HG03196 (cell line): ENCODE measurements at regions not wholly inside any gene's neighbourhood (a gene's known extent, or its start where the extent isn't known, plus 50 kb on each side); places are given as distances from the start of the nearest gene placed in this dataset.

Experiments
- ATAC-seq: cut with Tn5 transposase; IDR thresholded peaks from one replicate; pipeline ENCODE4 v1.9.1; 2021; ENCODE audit not compliant: unreplicated experiment

DNA sequence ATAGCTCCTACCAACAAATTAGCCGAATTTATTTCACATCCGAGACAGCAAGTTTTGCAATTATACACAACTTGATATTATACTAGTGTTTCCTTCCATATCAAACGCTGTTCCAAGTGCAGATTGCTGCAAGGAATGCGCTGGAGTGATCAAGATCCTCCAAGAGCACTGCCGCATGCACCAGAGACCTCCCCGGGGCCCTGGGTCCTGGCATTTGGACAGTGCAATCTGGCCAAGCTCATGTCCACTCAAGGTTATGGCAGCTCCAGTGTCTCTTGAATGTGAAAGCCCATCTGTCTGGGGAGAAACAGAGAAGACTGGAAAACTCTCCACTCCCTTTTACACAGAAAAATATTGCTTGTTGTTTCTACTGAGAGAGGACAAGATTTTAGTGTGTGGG lies 111.9 kb downstream of the HSPH1 start:
- ATAC-seq: no peak

DNA sequence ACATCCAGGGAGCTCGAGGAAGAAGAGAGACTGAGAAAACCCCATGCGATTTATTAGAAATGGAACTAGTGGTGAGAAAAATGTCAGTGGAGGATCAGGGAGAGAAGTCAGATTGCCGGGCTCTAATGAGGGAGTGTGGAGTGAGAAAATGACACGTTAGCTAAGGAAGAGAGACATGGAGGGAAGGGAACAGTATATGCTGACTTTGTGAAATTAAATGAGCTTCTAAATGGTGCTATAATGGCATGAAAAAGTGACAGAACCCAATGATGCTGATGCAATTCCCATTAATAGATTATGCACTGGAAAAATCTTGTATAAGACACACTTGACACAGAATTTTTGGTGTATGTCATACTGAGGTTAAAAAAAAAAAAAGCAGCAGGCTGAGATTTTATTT lies 112.6 kb downstream of the HSPH1 start:
- ATAC-seq: no peak

DNA sequence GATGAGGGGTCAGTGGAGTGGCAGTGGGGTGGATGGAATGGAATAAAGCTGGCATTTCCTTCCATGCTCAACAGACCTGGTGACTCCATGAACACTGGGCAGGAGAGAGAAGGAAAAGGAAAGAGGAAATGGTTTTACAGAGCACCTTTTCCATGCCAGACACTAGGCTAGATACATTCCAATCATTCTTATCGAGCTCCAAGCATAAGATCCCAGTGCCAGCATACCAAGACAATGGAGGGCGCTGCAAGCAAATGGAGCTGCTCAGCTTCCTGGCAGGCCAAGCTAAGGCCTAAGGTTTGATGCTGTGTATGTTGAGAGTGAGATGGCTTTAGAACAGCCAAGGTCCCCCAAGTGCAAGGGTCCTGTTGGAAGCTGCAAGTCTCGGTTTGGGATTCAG lies 113.2 kb downstream of the HSPH1 start:
- ATAC-seq: no peak

DNA sequence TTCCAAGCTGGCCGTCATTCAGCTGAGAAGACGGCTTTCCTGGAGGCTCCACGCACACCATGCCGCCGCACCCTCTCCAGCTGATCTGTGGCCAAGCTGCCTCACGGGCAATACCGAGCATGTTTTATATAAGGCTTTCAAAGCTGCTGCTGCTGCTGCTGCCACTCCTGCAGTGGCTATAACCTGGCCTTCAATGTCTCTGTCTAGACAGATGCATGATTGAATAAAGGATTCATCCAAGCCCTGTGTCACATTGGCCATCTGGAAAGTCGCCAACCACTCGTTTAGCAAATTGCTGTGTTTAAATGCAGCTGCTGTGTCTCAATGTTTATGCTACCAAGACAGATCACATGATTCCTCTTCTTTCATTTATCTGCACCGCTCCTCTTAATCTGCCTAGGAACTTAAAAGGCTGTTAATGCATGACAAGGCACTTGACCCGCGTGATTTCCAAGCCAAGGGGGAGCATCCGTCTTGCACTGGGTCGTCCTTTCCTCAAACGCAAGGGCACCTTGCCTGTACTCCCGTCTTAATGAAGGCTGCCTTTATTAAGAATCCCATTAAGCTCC lies 114.3 kb downstream of the TEX26 start:
- no peak for ATAC-seq

GRCh38 chr13:31045286-31046081 lies 113.0 kb downstream of the TEX26 start:
- ATAC-seq: peak; percentile 46

GRCh38 chr13:31044364-31045285 lies 112.2 kb downstream of the TEX26 start:
- peak; percentile 76 for ATAC-seq

GRCh38 chr13:31043957-31044356 lies 111.5 kb downstream of the TEX26 start:
- peak; percentile 5 for ATAC-seq

GRCh38 chr13:31042481-31043165 lies 110.2 kb downstream of the TEX26 start:
- no peak for ATAC-seq

GRCh38 chr13:31042049-31042448 lies 109.6 kb downstream of the TEX26 start:
- no peak for ATAC-seq

- ATAC-seq: peak; percentile 75
Measured at GRCh38 chr13:31038834-31039552, 106.5 kb downstream of the TEX26 start.

DNA sequence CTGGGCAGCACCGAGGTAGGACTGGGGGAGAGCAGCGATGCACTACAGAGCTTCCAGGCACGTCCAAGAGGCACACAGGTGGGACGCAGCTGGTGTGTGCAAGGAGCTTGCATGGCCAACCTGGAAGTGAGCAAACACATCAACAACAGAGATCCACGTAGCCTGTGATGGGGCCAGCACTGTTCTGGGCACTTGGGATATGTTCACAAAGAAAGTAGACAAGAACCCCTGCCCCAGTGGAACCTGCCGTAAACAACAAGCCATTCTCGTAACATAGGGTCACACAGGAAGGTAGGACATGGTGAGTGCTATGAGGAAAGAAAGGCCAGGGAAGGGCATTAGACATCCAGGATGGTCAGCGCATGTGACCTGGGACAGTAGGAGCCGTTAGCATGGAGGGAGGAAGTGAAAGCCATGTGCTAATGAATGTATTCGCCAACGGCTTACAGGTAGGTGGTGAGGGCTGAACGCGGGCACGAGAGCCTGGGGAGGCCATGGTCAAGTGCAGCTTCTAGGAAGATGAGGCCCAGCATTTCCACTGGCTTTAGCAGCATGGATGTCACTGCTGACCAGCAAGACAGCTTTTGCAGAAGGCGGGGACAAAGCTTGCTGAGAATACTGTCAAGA lies 105.5 kb downstream of the TEX26 start:
- no peak for ATAC-seq

- no peak for ATAC-seq
Measured at GRCh38 chr13:31036731-31037695, 104.6 kb downstream of the TEX26 start.

GRCh38 chr13:31035185-31035965 lies 102.9 kb downstream of the TEX26 start:
- ATAC-seq: no peak

- no peak for ATAC-seq
Measured at GRCh38 chr13:31032528-31033113, 100.2 kb downstream of the TEX26 start.

DNA sequence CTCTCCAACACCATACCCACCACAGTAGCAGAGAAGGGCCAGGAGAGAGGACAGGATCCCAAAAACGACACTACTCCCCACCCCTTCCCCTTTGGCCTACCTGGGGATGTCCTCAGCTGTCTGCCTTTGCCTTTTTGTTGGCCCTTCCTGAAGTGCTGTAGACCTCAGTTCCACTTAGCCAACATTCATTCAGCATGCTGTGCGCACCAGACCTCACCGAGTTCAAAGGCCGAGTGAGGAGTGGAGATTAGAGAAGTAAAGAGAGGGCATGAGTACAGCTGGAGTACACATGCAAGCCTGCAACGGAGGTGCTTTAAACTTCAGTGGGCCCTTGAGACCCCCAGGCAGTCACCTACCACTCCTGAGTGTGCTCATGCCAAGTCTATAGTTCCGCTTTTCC lies 99.0 kb downstream of the TEX26 start:
- no peak for ATAC-seq

- ATAC-seq: no peak
Measured at GRCh38 chr13:31029102-31029501, 96.6 kb downstream of the TEX26 start.

DNA sequence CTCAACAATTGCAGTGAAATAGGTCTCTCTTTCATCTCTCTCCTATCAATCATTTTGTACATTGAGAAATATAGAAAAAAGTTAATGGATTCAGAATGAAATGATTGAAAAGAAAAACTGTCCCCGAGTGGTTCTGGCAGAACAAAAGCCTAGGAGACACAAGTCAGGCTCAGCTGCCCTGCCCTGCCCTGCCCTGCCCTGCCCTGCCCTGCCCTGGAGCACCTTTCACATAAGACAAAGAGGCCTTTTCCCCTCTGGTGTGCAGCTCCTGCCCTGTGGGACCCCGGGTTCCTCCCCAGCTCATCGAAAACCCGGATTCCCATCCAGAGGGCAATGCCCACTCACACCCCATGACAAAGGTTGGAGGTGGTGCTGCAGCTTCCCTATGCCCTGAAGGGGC lies 94.7 kb downstream of the TEX26 start:
- no peak for ATAC-seq
